GM12891 (cell line): ENCODE measurements at regions not wholly inside any gene's neighbourhood (a gene's known extent, or its start where the extent isn't known, plus 50 kb on each side); places are given as distances from the start of the nearest gene placed in this dataset.

Experiments
- POLR2A ChIP-seq: IDR thresholded peaks from 2 replicates; pipeline ENCODE4 v1.6.1; 2011; ENCODE audit warnings: low read depth, low read length, control low read depth
- POLR2AphosphoS5 ChIP-seq: IDR thresholded peaks from 2 replicates; pipeline ENCODE4 v1.6.1; 2011; ENCODE audit warnings: low read depth, low read length, control low read depth
- SPI1 ChIP-seq: IDR thresholded peaks from 2 replicates; pipeline ENCODE4 v1.6.1; 2011; ENCODE audit warnings: low read depth, low read length, control low read depth
- TAF1 ChIP-seq: IDR thresholded peaks from 2 replicates; pipeline ENCODE4 v1.6.1; 2011; ENCODE audit warnings: low read depth, low read length, control low read depth

GRCh38 chr6:145531032-145531431, 204.3 kb downstream of the EPM2A start:
- TF ChIP-seq TAF1 (no peak), POLR2A (no peak), POLR2AphosphoS5 (no peak), SPI1 (no peak)
